Hepatocyte (in vitro differentiated cells): ENCODE measurements at regions not wholly inside any gene's neighbourhood (a gene's known extent, or its start where the extent isn't known, plus 50 kb on each side); places are given as distances from the start of the nearest gene placed in this dataset.
"Not testable (repeated sequence)": the region's sequence is repeated elsewhere in the genome, so short reads cannot be mapped to it uniquely, and the experiment has no call there.

Experiments
- DNase-seq: peaks from one replicate; pipeline ENCODE4 v3.0.0-alpha.2; 2016; ENCODE audit warnings: low spot score
- H2AFZ ChIP-seq: fragments of 200-600 bp; sonication (generic); 2 replicates; pipeline ENCODE4 v1.6.0; 2016; ENCODE audit warnings: antibody characterized with exemption, mild to moderate bottlenecking
- H3K27ac ChIP-seq: fragments of 200-600 bp; sonication (generic); 2 replicates; pipeline ENCODE4 v1.5.1; 2016; ENCODE audit warnings: mild to moderate bottlenecking
- H3K27me3 ChIP-seq: fragments of 200-600 bp; sonication (generic); 2 replicates; pipeline ENCODE4 v1.6.1; 2016
- H3K36me3 ChIP-seq: fragments of 200-600 bp; sonication (generic); replicated peaks from 2 replicates; pipeline ENCODE4 v1.5.1; 2016; ENCODE audit warnings: low read depth; ENCODE audit not compliant: insufficient read depth
- H3K4me1 ChIP-seq: fragments of 200-600 bp; sonication (generic); 2 replicates; pipeline ENCODE4 v1.5.1; 2016; ENCODE audit warnings: mild to moderate bottlenecking, moderate library complexity; ENCODE audit not compliant: insufficient read depth
- H3K4me2 ChIP-seq: fragments of 200-600 bp; sonication (generic); 2 replicates; pipeline ENCODE4 v1.6.0; 2016
- H3K4me3 ChIP-seq: fragments of 200-600 bp; sonication (generic); 2 replicates; pipeline ENCODE4 v1.5.1; 2016; ENCODE audit warnings: mild to moderate bottlenecking
- H3K79me2 ChIP-seq: fragments of 200-600 bp; sonication (generic); 2 replicates; pipeline ENCODE4 v1.6.0; 2017; ENCODE audit warnings: mild to moderate bottlenecking
- H3K9me2 ChIP-seq: fragments of 200-600 bp; sonication (generic); replicated peaks from 2 replicates; pipeline ENCODE4 v1.6.0; 2017; ENCODE audit warnings: mild to moderate bottlenecking; ENCODE audit not compliant: insufficient read depth
- H3K9me3 ChIP-seq: fragments of 200-600 bp; sonication (generic); 2 replicates; pipeline ENCODE4 v1.5.1; 2016; ENCODE audit warnings: low read depth, mild to moderate bottlenecking
- H4K20me1 ChIP-seq: fragments of 200-600 bp; sonication (generic); 2 replicates; pipeline ENCODE4 v1.6.0; 2016; ENCODE audit warnings: mild to moderate bottlenecking; ENCODE audit not compliant: insufficient read depth, poor library complexity, severe bottlenecking
- EZH2 ChIP-seq: fragments of 200-600 bp; sonication (generic); IDR thresholded peaks from 2 replicates; pipeline ENCODE4 v1.6.1; 2016; ENCODE audit warnings: antibody characterized with exemption, mild to moderate bottlenecking, borderline replicate concordance
- EZH2phosphoT487 ChIP-seq: fragments of 200-600 bp; sonication (generic); IDR thresholded peaks from one replicate; pipeline ENCODE4 v1.6.1; 2018; ENCODE audit warnings: antibody characterized with exemption, mild to moderate bottlenecking, low read depth, moderate library complexity; ENCODE audit not compliant: unreplicated experiment, severe bottlenecking
- WGBS: methylation state at CpG from one replicate; pipeline ENCODE4 v1.1.6; 2016; ENCODE audit warnings: low lambda C conversion rate; ENCODE audit errors: missing lambda C conversion rate; 5-methylcytosine and 5-hydroxymethylcytosine counted together
- TF ChIP-seq, protein P1 (sequence below): fragments of 200-600 bp; sonication (generic); IDR thresholded peaks from 2 replicates; pipeline ENCODE4 v1.5.1; 2016; ENCODE audit warnings: antibody characterized with exemption, mild to moderate bottlenecking; ENCODE audit not compliant: poor library complexity

DNA sequence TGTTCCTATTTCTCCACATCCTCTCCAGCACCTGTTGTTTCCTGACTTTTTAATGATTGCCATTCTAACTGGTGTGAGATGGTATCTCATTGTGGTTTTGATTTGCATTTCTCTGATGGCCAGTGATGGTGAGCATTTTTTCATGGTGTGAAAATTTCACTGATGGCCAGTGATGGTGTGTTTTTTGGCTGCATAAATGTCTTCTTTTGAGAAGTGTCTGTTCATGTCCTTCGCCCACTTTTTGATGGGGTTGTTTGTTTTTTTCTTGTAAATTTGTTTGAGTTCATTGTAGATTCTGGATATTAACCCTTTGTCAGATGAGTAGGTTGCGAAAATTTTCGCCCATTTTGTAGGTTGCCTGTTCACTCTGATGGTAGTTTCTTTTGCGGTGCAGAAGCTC, 142.2 kb upstream of the ELL2 start:
- not testable (repeated sequence) for H2AFZ ChIP-seq, H3K9me3 ChIP-seq, H3K36me3 ChIP-seq, DNase-seq, H3K4me1 ChIP-seq, H3K4me2 ChIP-seq, H3K79me2 ChIP-seq, H3K27me3 ChIP-seq, H3K27ac ChIP-seq, H3K4me3 ChIP-seq, H3K9me2 ChIP-seq, H4K20me1 ChIP-seq
- WGBS = 96% methylated on average over 4 of the region's 4 CpGs

DNA sequence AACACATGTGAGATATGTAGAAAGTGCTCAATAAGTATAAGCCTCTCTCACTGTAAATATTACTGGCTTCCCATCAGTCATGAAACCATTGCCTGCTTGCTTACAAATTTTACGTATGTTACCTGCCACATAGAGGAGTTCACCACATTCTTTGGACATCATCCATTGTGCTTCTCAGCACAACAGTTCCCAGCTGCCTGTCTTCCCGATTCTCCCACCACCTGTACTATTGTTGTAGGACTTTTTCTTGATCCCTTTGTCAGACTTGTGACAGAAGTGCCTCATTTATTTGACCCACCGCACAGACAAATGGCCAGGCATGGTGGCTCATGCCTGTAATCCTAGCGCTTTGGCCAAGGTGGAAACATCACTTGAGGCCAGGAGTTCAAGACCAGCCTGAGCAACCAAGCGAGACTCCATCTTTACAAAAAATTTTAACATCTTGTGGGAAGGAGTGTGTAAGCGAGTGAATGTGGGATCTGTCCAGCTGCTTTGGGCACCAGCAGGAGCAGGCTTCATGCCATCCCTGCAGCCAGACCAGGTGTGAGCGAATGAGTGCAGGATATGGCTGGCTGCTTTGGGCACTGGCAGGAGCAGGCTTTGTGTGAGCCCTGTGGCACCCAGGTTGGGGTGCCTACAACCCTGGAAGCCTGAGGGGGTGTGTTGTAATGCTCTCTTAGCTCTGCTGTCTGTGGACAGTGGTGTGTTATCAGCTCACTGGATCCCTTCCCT, 139.9 kb upstream of the ELL2 start:
- no peaks in the 10 kb centered on the region for H3K9me2 ChIP-seq
- no peaks in the 10 kb centered on the region for H3K27me3 ChIP-seq
- no peak overlapping the region for H3K4me3 ChIP-seq
- H4K20me1 ChIP-seq = no peaks in the 10 kb centered on the region
- no peak for DNase-seq
- whole genome bisulfite sequencing = 96% methylated on average over 7 of the region's 7 CpGs
- no peak overlapping the region for H3K27ac ChIP-seq
- TF ChIP-seq, protein P1, sequence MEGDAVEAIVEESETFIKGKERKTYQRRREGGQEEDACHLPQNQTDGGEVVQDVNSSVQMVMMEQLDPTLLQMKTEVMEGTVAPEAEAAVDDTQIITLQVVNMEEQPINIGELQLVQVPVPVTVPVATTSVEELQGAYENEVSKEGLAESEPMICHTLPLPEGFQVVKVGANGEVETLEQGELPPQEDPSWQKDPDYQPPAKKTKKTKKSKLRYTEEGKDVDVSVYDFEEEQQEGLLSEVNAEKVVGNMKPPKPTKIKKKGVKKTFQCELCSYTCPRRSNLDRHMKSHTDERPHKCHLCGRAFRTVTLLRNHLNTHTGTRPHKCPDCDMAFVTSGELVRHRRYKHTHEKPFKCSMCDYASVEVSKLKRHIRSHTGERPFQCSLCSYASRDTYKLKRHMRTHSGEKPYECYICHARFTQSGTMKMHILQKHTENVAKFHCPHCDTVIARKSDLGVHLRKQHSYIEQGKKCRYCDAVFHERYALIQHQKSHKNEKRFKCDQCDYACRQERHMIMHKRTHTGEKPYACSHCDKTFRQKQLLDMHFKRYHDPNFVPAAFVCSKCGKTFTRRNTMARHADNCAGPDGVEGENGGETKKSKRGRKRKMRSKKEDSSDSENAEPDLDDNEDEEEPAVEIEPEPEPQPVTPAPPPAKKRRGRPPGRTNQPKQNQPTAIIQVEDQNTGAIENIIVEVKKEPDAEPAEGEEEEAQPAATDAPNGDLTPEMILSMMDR = no peak
- H3K36me3 ChIP-seq = no peaks in the 10 kb centered on the region
- H2AFZ ChIP-seq = no peak overlapping the region
- no peaks in the 10 kb centered on the region for H3K9me3 ChIP-seq
- no peaks in the 10 kb centered on the region for H3K79me2 ChIP-seq
- H3K4me1 ChIP-seq = no peaks in the 10 kb centered on the region
- no peak overlapping the region for H3K4me2 ChIP-seq

DNA sequence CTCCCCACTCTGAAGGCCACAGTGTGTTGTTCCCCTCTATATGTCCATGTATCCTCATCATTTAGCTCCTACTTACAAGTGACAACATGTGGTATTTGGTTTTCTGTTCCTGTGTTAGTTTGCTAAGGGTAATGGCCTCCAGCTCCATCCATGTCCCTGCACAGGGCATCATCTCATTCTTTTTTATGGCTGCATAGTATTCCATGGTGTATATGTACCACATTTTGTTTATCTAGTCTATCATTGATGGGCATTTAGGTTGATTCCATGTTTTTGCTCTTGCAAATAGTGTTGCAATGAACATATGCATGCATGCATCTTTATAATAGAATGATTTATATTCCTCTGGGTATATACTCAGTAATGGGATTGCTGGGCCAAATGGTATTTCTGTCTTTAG, 135.8 kb upstream of the ELL2 start:
- H3K36me3 ChIP-seq, H3K79me2 ChIP-seq, H2AFZ ChIP-seq, H3K4me2 ChIP-seq, H3K27me3 ChIP-seq, H3K9me2 ChIP-seq, H4K20me1 ChIP-seq, H3K4me1 ChIP-seq, DNase-seq, H3K9me3 ChIP-seq, H3K27ac ChIP-seq, H3K4me3 ChIP-seq: not testable (repeated sequence)

DNA sequence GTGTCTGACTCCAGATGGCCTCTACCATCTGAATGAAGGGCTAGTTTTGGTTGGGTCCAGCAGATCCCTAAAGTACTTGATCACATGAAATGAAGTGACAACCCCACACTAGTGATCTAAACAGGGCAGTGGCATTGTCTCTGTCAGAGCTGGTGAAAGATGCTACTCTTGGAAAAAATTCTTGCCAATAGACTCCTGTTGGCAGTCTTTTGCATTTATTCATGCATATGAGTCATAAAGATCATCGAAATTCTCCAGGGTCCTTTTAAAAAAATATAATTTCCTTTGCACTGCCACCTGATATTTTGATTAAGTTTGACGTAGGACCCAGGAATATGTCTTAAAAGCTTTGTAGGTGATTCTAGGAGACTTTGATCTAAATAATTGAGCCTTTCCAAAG, 135.1 kb upstream of the ELL2 start:
- TF ChIP-seq, protein P1 = no peak
- TF ChIP-seq EZH2phosphoT487 (no peak), EZH2 (no peak)
- Histone ChIP-seq H3K27me3 (no peaks in the 10 kb centered on the region), H3K4me2 (no peak overlapping the region), H3K9me2 (no peaks in the 10 kb centered on the region), H3K4me3 (no peak overlapping the region), H3K36me3 (no peaks in the 10 kb centered on the region), H4K20me1 (no peaks in the 10 kb centered on the region), H3K79me2 (no peaks in the 10 kb centered on the region), H3K27ac (no peak overlapping the region), H3K9me3 (no peaks in the 10 kb centered on the region), H3K4me1 (peaks cover 5% of the 10 kb centered on the region), H2AFZ (no peak overlapping the region)
- no peak for DNase-seq
- WGBS = 95% methylated on average over 2 of the region's 2 CpGs

DNA sequence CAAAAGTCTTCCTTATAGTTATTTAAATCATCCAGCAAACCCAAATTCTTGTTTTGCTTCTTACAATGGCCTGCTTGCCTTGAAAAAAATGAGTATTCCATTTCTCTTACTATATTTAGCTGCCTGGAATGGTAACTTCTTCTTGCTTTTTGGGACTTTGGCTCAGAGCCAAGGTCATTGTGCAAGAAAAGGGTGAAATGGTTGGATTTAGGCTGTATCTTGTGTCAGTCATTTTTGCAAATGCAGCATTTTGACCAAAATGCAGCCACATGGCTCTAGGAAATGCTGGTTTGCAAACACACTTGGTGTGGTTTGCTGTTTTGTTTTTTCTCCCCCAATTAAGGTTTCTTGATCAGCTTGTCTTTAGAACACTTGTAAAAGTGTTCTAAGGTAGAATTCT, 133.3 kb upstream of the ELL2 start:
- Histone ChIP-seq H3K9me2 (no peaks in the 10 kb centered on the region), H3K27ac (no peak overlapping the region), H3K27me3 (no peaks in the 10 kb centered on the region), H4K20me1 (no peaks in the 10 kb centered on the region), H3K79me2 (no peaks in the 10 kb centered on the region), H3K4me1 (peaks cover 5% of the 10 kb centered on the region), H3K36me3 (no peaks in the 10 kb centered on the region), H3K9me3 (no peaks in the 10 kb centered on the region), H3K4me2 (no peak overlapping the region), H3K4me3 (no peak overlapping the region), H2AFZ (no peak overlapping the region)
- TF ChIP-seq, protein P1 = no peak
- TF ChIP-seq EZH2phosphoT487 (no peak), EZH2 (no peak)
- DNase-seq = no peak
